ENCODE measurements at regions not wholly inside any gene's neighbourhood (a gene's known extent, or its start where the extent isn't known, plus 50 kb on each side); places are given as distances from the start of the nearest gene placed in this dataset.

GRCh38 chr1:219060798-219061197, 112.9 kb upstream of the LYPLAL1 start:
- Histone ChIP-seq H3K36me3 (ENCODE audit: low read depth, low read length) (peaks cover 11% of the 10 kb centered on the region; the same call in 1 of the 2 replicates), H2AFZ (ENCODE audit: low read length) (no peak overlapping the region), H3K79me2 (ENCODE audit: low read length) (no peaks in the 10 kb centered on the region), H3K4me2 (ENCODE audit: low read length) (no peak overlapping the region), H4K20me1 (ENCODE audit: low read length) (no peaks in the 10 kb centered on the region), H3K4me1 (ENCODE audit: insufficient read depth, low read length) (peaks cover under 1% of the 10 kb centered on the region; the same call in 1 of the 2 replicates), H3K9ac (ENCODE audit: low read length) (no peak overlapping the region), H3K27ac (ENCODE audit: low read length) (no peak overlapping the region), H3K27me3 (ENCODE audit: low read length) (no peaks in the 10 kb centered on the region), H3K4me3 (ENCODE audit: low read length) (no peak overlapping the region), H3F3A (ENCODE audit: low read length, unreplicated experiment) (no peaks in the 10 kb centered on the region), H3K9me2 (replicated peaks; ENCODE audit: low read length) (no peaks in the 10 kb centered on the region), H3K9me3 (ENCODE audit: low read length) (peaks cover 14% of the 10 kb centered on the region)
- BruUV-seq (replicated peaks), result no TSS peak
- intact Hi-C loops (cut with micrococcal nuclease), result loop anchor here (10.0 kb wide), 2 partner anchors 254 to 604 kb away; no protein-coding TSS in a partner anchor
- ChIA-PET CTCF (no interaction called here), POLR2A (ENCODE audit: unreplicated experiment) (no interaction called here)
- DNase-seq (no peak), ATAC-seq (no peak)
- no peak for TF ChIP-seq EZH2 (IDR thresholded peaks at IDR 0.05; ENCODE audit: low read length, unreplicated experiment)

GRCh38 chr1:219062161-219062560, 111.5 kb upstream of the LYPLAL1 start:
- ChIA-PET CTCF (no interaction called here), POLR2A (ENCODE audit: unreplicated experiment) (no interaction called here)
- Histone ChIP-seq H3K9me2 (replicated peaks; ENCODE audit: low read length) (no peaks in the 10 kb centered on the region), H3K4me3 (ENCODE audit: low read length) (no peak overlapping the region), H3K4me1 (ENCODE audit: insufficient read depth, low read length) (peaks cover 14% of the 10 kb centered on the region), H3K4me2 (ENCODE audit: low read length) (no peak overlapping the region), H3K79me2 (ENCODE audit: low read length) (no peaks in the 10 kb centered on the region), H4K20me1 (ENCODE audit: low read length) (no peaks in the 10 kb centered on the region), H3K9me3 (ENCODE audit: low read length) (peaks cover 9% of the 10 kb centered on the region), H3K9ac (ENCODE audit: low read length) (no peak overlapping the region), H3K27me3 (ENCODE audit: low read length) (no peaks in the 10 kb centered on the region), H3K27ac (ENCODE audit: low read length) (no peak overlapping the region), H3K36me3 (ENCODE audit: low read depth, low read length) (peaks cover 7% of the 10 kb centered on the region; the same call in 1 of the 2 replicates), H2AFZ (ENCODE audit: low read length) (peak overlapping the region; percentile 34; the same call in 1 of the 2 replicates), H3F3A (ENCODE audit: low read length, unreplicated experiment) (no peaks in the 10 kb centered on the region)
- DNase-seq (peak; percentile 66), ATAC-seq (peak; percentile 48)
- intact Hi-C loops (cut with micrococcal nuclease), result loop anchor here (2.0 to 10.0 kb wide), 3 partner anchors 123 to 603 kb away; no protein-coding TSS in a partner anchor
- BruUV-seq (replicated peaks), result no TSS peak
- no peak for TF ChIP-seq EZH2phosphoT487 (IDR thresholded peaks at IDR 0.05; ENCODE audit: borderline replicate concordance, low read length)

- H3K27ac ChIP-seq (ENCODE audit: low read length), result peak overlapping the region; percentile 61
- ChIA-PET POLR2A (ENCODE audit: unreplicated experiment) (no interaction called here), CTCF (interaction anchor here (0.8 to 1.7 kb wide), 7 partner anchors 361 to 767 kb away, joined by 3 to 14 read pairs (median 7); partner anchors contain the start of gene TGFB2)
- H3K4me1 ChIP-seq (ENCODE audit: insufficient read depth, low read length), result peaks cover 17% of the 10 kb centered on the region
- no TSS peak for BruUV-seq (replicated peaks)
- no peaks in the 10 kb centered on the region for H3K27me3 ChIP-seq (ENCODE audit: low read length)
- H3K4me2 ChIP-seq (ENCODE audit: low read length), result no peak overlapping the region
- no peaks in the 10 kb centered on the region for H3K79me2 ChIP-seq (ENCODE audit: low read length)
- no peaks in the 10 kb centered on the region for H3K36me3 ChIP-seq (ENCODE audit: low read depth, low read length)
- no peak for TF ChIP-seq EZH2 (IDR thresholded peaks at IDR 0.05; ENCODE audit: low read length, unreplicated experiment)
- H4K20me1 ChIP-seq (ENCODE audit: low read length), result no peaks in the 10 kb centered on the region
- peak overlapping the region; percentile 12; the same call in 1 of the 2 replicates for H2AFZ ChIP-seq (ENCODE audit: low read length)
- H3F3A ChIP-seq (ENCODE audit: low read length, unreplicated experiment), result no peaks in the 10 kb centered on the region
- ATAC-seq (no peak), DNase-seq (no peak)
- no peaks in the 10 kb centered on the region for H3K9me3 ChIP-seq (ENCODE audit: low read length)
- H3K9me2 ChIP-seq (replicated peaks; ENCODE audit: low read length), result no peaks in the 10 kb centered on the region
- H3K9ac ChIP-seq (ENCODE audit: low read length), result peak overlapping the region; percentile 2
- no peak overlapping the region for H3K4me3 ChIP-seq (ENCODE audit: low read length)
- intact Hi-C loops (cut with micrococcal nuclease), result loop anchor here (2.0 to 10.0 kb wide), 8 partner anchors 119 to 746 kb away; no protein-coding TSS in a partner anchor
These were observed 107.6 kb upstream of the LYPLAL1 start for GRCh38 chr1:219066098-219066497.

GRCh38 chr1:219066631-219067349, 106.9 kb upstream of the LYPLAL1 start:
- peak overlapping the region; percentile 22 for H2AFZ ChIP-seq (ENCODE audit: low read length)
- no peaks in the 10 kb centered on the region for H3K27me3 ChIP-seq (ENCODE audit: low read length)
- H3K9me3 ChIP-seq (ENCODE audit: low read length), result no peaks in the 10 kb centered on the region
- H3K4me2 ChIP-seq (ENCODE audit: low read length), result 0 out of 2 replicates have a peak overlapping the region, but pooled peaks have one; percentile 2
- H3F3A ChIP-seq (ENCODE audit: low read length, unreplicated experiment), result no peaks in the 10 kb centered on the region
- no peak overlapping the region for H3K4me3 ChIP-seq (ENCODE audit: low read length)
- CTCF ChIA-PET, result interaction anchor here (0.6 to 1.7 kb wide), 32 partner anchors 35 to 768 kb away, joined by 3 to 14 read pairs (median 4); partner anchors contain the start of gene TGFB2
- H3K27ac ChIP-seq (ENCODE audit: low read length), result peak overlapping the region; percentile 61
- peak overlapping the region; percentile 2 for H3K9ac ChIP-seq (ENCODE audit: low read length)
- ATAC-seq (peak; percentile 84), DNase-seq (peak; percentile 88)
- no peaks in the 10 kb centered on the region for H4K20me1 ChIP-seq (ENCODE audit: low read length)
- peaks cover 17% of the 10 kb centered on the region for H3K4me1 ChIP-seq (ENCODE audit: insufficient read depth, low read length)
- TF ChIP-seq EZH2 (IDR thresholded peaks at IDR 0.05; ENCODE audit: low read length, unreplicated experiment) (no peak), CTCF (conservative IDR thresholded peaks at IDR 0.05; ENCODE audit: low read depth, low read length) (peak; percentile 97)
- POLR2A ChIA-PET (ENCODE audit: unreplicated experiment), result no interaction called here
- H3K79me2 ChIP-seq (ENCODE audit: low read length), result no peaks in the 10 kb centered on the region
- no TSS peak for BruUV-seq (replicated peaks)
- no peaks in the 10 kb centered on the region for H3K9me2 ChIP-seq (replicated peaks; ENCODE audit: low read length)
- intact Hi-C loops (cut with micrococcal nuclease), result loop anchor here (1.0 to 10.0 kb wide), 15 partner anchors 120 to 746 kb away; partner anchors contain the start of gene TGFB2
- no peaks in the 10 kb centered on the region for H3K36me3 ChIP-seq (ENCODE audit: low read depth, low read length)
